ENCODE measurements at regions not wholly inside any gene's neighbourhood (a gene's known extent, or its start where the extent isn't known, plus 50 kb on each side); places are given as distances from the start of the nearest gene placed in this dataset.
"Not testable (repeated sequence)": the region's sequence is repeated elsewhere in the genome, so short reads cannot be mapped to it uniquely, and the experiment has no call there.

DNA sequence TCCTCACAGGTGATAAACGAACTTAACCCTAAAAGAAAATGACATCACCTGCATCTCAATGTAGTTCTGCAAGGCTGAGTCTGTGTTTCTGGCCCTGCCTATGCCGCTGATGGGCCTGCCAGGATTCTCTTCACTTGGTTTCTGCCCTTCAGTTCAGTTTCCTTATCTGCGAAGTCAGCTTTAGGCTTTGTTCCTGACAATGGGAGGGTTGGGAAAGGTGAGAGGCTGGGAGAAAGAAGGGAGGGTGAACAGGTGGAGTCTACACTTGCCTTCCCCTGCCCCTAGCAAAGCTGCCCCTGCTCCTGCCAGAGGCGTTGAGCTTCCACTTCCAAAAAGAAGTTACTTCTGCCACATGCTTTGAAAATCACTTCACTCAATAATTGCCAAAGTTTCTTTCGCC lies 124.0 kb upstream of the APCDD1 start:
- intact Hi-C loops (cut with DNase I): no loop called here

GRCh38 chr18:10332452-10332851 lies 122.0 kb upstream of the APCDD1 start:
- no peak for DNase-seq
- intact Hi-C loops (cut with DNase I): no loop called here
- no peak for ATAC-seq (ENCODE audit: poor library complexity)

More for the DNA sequence above, 124.0 kb upstream of the APCDD1 start:
- ATAC-seq (ENCODE audit: poor library complexity): no peak
- no peak for DNase-seq

DNA sequence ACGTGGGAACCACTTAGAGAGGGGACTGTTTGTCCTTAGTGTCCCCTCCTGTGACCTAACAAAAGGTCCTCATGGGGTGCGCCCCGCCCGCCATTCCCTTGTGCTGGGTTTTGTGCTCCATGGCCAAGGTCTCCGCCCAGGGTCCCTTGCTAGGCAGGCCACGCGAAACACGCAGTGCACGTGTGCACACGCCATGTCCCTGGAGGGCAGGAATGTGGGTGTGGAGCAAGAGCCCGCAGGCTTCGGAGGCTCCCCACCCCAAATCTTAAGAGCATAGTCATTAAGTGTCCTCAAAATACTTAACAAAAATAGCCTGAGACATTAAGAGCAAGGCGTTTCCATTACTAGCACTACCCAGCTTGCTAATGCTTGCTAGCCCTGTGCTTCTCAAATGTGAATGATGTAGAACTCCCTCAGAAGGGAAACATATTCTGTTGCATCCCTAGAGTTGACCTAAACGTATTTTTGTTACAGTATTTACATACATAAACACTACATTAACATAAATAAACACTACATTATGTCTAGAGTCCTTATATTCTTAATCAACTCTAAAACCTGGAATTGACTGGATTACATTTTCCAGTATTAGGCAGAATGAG lies 117.6 kb upstream of the APCDD1 start:
- intact Hi-C loops (cut with DNase I): no loop called here
- DNase-seq: no peak
- ATAC-seq (ENCODE audit: poor library complexity): no peak

DNA sequence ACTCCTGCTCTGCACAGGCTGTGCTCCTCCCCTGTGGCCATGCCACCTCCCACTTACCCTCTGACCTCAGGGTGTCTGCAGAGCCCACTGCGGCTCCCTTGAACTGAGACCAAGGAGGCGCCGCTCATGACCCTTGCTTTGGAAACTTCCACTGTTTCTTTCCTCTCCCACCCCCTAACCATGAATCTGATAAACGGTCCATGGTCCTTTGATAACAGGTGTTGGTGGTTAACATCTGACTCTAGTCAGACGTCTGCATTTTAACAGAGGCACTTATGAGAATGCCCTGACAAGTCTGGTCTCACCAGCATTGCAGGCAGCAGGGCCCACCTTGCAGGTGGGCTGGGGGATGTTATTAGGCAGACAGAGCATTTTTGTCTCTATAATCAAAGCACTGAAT lies 113.6 kb upstream of the APCDD1 start:
- intact Hi-C loops (cut with DNase I): no loop called here
- ATAC-seq (ENCODE audit: poor library complexity) (no peak), DNase-seq (no peak)

DNA sequence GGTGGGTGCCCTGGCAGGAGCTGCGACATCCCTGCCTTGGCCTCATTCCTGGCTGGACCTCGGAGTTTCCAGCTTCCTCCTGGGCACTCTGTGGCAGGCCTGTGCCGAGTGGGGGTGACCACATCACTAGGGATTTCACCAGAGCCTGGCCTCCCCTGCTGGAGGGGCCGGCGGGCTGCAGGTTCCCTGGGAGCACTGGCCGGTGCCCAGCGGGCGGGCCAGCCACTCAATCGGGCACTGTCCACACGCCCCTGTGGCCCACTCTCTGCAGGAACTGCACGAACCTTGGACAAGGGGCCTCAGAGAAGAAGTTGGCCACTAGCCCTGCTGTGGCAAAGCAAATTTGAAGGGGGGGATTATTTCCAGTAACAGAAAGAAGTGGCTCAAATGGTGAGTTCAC lies 110.7 kb upstream of the APCDD1 start:
- intact Hi-C loops (cut with DNase I): no loop called here
- DNase-seq (no peak), ATAC-seq (ENCODE audit: poor library complexity) (no peak)

GRCh38 chr18:10346749-10347415 lies 107.6 kb upstream of the APCDD1 start:
- no peak for ATAC-seq (ENCODE audit: poor library complexity)
- intact Hi-C loops (cut with DNase I): no loop called here

GRCh38 chr18:10349561-10349960 lies 104.9 kb upstream of the APCDD1 start:
- ATAC-seq (ENCODE audit: poor library complexity) (no peak), DNase-seq (no peak)
- intact Hi-C loops (cut with DNase I): no loop called here

More at GRCh38 chr18:10346749-10347415, 107.6 kb upstream of the APCDD1 start:
- no peak for DNase-seq

DNA sequence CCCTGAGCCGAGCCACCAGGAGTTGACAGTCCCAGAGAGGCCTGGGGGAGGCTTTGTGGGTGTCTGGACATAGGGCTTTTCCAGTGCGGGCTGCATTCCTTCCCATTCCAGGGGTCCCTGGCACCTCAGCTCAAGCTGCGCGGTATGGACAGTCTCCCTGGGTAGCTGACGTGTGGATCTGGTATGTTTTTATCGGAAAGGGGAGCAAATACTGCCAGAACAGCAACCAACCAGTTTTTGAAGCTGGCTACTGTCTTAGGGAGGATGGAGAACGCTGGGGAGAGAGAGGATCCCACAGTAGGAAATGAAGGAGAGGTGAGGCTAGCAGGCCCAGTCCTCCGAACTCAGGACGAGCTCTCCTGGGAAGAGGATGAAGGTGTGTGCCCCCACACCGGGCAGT lies 103.8 kb upstream of the APCDD1 start:
- no peak for ATAC-seq (ENCODE audit: poor library complexity)
- no peak for DNase-seq
- intact Hi-C loops (cut with DNase I): no loop called here

DNA sequence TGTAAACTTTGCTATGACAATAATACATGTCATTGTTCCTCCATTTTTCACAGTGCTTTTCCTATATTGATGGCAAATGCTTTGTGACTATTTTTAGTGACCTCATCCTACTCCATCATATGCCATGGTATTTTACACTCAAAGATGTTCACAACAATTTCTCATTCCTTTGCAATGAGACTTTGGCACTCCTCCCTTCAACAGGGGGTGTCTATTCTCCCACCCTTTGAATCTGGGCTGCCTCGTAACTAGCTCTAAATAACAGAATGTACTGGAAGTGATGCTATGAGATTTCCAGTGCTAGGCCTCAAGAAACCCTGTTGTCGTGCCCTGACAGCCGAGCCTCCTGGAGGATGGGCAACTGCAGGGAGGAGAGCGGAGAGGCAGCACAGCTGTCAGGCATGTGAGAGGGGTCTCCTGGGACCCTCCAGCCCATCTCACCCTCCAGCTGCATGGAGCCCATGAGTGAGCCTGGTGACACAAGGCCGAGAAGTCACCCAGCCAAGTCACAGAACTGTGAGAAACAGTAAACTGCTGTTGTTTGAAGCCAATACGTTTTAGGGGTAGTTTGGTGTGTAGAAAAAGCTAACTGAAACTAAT lies 103.1 kb upstream of the APCDD1 start:
- intact Hi-C loops (cut with DNase I): no loop called here
- peak; percentile 5 for ATAC-seq (ENCODE audit: poor library complexity)
- no peak for DNase-seq

GRCh38 chr18:10351858-10352257 lies 102.6 kb upstream of the APCDD1 start:
- peak; percentile 69 for ATAC-seq (ENCODE audit: poor library complexity)
- intact Hi-C loops (cut with DNase I): no loop called here
- DNase-seq: no peak

DNA sequence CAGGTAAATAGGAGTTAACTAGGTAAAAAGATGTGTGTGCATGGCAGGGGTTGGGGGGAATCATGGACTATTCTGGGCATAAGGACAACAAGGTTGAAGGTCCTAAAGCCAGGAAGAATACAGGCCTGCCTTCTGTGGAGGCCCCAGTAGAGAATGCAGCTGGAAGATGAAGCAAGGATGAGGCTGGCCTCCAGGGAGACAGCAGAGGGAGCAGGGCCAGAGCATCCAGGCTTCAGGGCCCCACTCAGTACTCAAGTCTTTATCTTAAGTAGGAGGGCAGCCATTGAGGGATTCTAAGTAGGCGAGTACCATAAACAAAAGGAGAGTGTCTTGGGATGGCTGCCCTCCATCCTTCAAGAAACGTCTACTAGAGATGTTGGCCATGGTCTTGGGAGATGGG lies 101.8 kb upstream of the APCDD1 start:
- DNase-seq (no peak), ATAC-seq (ENCODE audit: poor library complexity) (no peak)
- intact Hi-C loops (cut with DNase I): no loop called here

- DNase-seq (no peak), ATAC-seq (ENCODE audit: poor library complexity) (peak; percentile 66)
- intact Hi-C loops (cut with DNase I): no loop called here
Measured at GRCh38 chr18:10353791-10354190, 100.6 kb upstream of the APCDD1 start.

DNA sequence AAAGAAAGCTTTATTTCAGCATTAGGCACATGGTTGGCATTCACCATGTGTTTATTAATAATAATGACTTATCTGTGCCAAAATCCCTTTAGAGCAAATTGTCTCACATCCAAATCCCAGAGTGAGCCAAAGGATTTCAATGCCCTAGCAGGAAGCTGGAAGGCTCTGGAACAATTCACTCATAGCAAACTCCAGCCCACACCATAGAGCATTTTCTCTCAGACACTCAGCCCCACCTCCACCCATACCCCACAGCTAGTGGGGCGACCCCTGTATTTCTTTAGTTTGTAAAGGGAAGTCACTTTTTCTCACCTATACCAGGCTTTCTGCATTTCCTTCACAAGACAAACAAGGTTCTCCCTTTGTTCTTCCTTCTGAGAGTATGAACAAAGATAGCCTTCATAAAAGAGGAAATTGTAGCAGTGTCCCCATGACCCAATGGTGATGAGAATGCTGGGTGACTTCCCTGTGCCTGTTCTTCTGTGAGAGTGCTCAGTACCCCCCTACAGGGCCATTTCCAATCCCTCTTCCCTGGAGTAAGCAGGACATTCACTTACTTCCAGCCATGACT lies 100.1 kb upstream of the APCDD1 start:
- ATAC-seq (ENCODE audit: poor library complexity): peak; percentile 80
- DNase-seq: no peak
- intact Hi-C loops (cut with DNase I): no loop called here

DNA sequence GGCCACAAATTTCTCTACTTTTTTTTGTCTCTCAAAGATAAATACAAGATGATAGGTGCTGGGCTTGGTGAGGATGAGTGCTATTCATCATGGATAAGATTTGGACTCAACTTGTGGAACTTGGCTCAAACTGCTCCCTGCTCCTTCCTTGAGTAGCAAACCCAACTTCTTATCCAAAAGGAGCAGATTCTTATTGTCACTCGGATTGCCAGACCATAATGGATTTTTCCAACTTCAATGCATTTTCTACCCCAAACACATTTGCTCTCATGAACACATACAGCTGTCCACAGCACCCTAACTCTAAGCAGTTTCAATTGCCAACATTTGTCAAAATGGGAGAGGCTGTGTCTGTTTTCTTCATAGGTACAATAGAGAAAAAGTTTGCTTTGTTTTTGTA lies 99.5 kb upstream of the APCDD1 start:
- ATAC-seq (ENCODE audit: poor library complexity) (no peak), DNase-seq (no peak)
- intact Hi-C loops (cut with DNase I): no loop called here

GRCh38 chr18:10356999-10357398 lies 97.4 kb upstream of the APCDD1 start:
- ATAC-seq (ENCODE audit: poor library complexity); DNase-seq; intact Hi-C loops (cut with DNase I): not testable (repeated sequence)

DNA sequence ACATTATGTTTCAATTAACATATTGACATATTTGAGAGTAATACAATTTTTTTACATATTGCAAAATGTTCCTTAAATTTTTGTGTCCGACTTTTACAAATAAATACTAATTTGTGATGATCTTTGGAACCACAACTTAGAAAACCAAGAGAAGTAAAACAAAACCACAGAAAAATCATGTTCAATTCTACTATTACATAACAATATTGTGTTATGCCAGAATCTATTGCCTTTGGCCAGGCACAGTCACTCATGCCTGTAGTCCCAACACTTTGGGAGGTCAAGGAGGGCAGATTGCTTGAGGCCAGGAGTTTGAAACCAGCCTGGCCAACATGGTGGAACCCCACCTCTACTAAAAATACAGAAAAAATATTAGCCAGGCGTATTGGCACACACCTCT lies 92.8 kb upstream of the APCDD1 start:
- intact Hi-C loops (cut with DNase I): no loop called here
- DNase-seq (no peak), ATAC-seq (ENCODE audit: poor library complexity) (no peak)

DNA sequence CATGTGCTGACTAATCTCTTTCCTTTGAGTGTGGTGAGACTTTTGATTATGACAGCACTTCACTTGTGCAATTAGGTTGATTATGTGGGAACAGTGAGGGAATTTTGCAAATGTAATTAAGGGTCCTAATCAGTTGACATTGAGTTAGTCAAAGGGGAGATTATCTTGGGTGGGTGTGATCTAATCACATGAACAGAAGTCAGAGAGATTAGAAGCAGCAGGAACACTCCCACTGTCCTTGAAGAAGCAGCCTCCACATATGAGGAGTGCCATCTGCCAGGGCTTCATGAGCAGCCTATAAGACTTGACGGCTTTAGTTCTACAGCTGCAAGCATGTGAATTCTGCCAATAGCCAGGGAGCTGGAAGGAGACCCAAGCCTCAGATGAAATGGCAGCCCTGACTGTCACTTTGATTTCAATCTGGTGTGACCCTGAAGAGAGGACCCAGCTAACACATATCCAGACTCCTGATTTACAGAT lies 89.4 kb upstream of the APCDD1 start:
- intact Hi-C loops (cut with DNase I): no loop called here
- DNase-seq: no peak
- ATAC-seq (ENCODE audit: poor library complexity): no peak

GRCh38 chr18:10365901-10366300 lies 88.5 kb upstream of the APCDD1 start:
- intact Hi-C loops (cut with DNase I): no loop called here
- ATAC-seq (ENCODE audit: poor library complexity): no peak
- DNase-seq: no peak

DNA sequence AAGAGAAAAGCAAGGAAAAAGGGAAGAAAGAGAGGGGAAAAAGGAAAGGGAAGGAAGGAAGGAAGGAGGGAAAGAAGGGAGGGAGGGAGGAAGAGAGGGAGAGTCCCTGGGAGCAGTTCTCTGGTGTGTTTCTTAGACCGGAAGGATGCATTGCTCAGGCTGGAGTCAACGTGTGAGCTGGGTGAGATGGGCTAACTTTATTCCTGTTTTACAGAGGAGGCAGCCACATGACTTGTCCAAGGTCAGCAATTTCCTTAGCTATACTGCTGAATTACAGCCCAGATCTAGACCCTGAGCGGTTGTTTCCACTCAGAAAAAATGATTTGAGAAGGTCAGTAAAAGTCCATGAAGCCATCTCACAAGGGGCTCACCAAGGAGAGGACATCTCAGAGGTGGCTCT lies 86.6 kb upstream of the APCDD1 start:
- intact Hi-C loops (cut with DNase I): no loop called here

More for the DNA sequence above, 86.6 kb upstream of the APCDD1 start:
- ATAC-seq (ENCODE audit: poor library complexity) (no peak), DNase-seq (no peak)

Data from Right ventricle myocardium superior (tissue), 1 donor.